ENCODE measurements at regions not wholly inside any gene's neighbourhood (a gene's known extent, or its start where the extent isn't known, plus 50 kb on each side); places are given as distances from the start of the nearest gene placed in this dataset.

- TF ChIP-seq NPAS2 (CRISPR knock-in tag; IDR thresholded peaks at IDR 0.05; ENCODE audit: borderline replicate concordance) (no peak), CHD4 (IDR thresholded peaks at IDR 0.05; ENCODE audit: borderline replicate concordance) (no peak), CTCF (IDR thresholded peaks at IDR 0.05) (no peak), POLR2AphosphoS2 (conservative IDR thresholded peaks at IDR 0.05; ENCODE audit: low read length) (no peak), POLR2A (IDR thresholded peaks at IDR 0.05; ENCODE audit: low read length) (no peak), HES2 (IDR thresholded peaks at IDR 0.05) (no peak), MAX (IDR thresholded peaks at IDR 0.05) (no peak), REST (IDR thresholded peaks at IDR 0.05) (no peak), BCL3 (IDR thresholded peaks at IDR 0.05) (no peak), ZFP36 (IDR thresholded peaks at IDR 0.05; ENCODE audit: borderline replicate concordance, partially characterized antibody) (no peak)
Observed at GRCh38 chr13:83620530-83621220, 261.6 kb downstream of the SLITRK1 start.

Measured in A549 (cell line).